ENCODE measurements at regions not wholly inside any gene's neighbourhood (a gene's known extent, or its start where the extent isn't known, plus 50 kb on each side); places are given as distances from the start of the nearest gene placed in this dataset.

DNA sequence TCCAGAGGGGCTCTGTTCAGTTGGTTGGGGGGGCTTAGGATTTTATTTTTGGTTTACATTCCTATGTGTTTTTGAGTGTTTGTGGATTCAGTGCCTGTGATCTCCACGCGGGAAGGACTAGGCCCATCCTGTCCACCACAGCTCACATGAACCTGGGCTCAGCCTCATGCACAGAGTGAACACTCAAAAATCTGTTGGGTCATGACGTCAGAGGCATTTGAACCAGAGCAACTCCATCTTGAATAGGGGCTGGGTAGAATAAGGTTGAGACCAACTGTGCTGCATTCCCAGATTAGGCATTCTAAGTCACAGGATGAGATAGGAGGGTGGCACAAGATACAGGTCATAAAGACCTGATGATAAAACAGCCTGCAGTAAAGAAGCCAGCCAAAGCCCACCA lies 133.3 kb downstream of the RAMP3 start:
- Histone ChIP-seq H3K9me3 (ENCODE audit: control insufficient read depth in 1 of 2, insufficient read depth in 1 of 2, low read depth in 1 of 2, low read length in 2 of 2) (no peaks in the 10 kb centered on the region), H3K27ac (ENCODE audit: low read depth, low read length) (no peak overlapping the region), H3K9ac (ENCODE audit: low read length) (no peak overlapping the region), H2AFZ (ENCODE audit: low read depth, low read length, poor library complexity, severe bottlenecking) (no peak overlapping the region), H3K79me2 (ENCODE audit: insufficient read depth, low read length) (no peaks in the 10 kb centered on the region), H4K20me1 (ENCODE audit: insufficient read depth) (no peaks in the 10 kb centered on the region), H3K36me3 (ENCODE audit: control insufficient read depth in 1 of 2, insufficient read depth in 2 of 2, low read length in 2 of 2) (no peaks in the 10 kb centered on the region), H3K9me2 (ENCODE audit: insufficient read depth) (no peaks in the 10 kb centered on the region), H3K4me1 (ENCODE audit: control insufficient read depth in 1 of 2, insufficient read depth in 2 of 2, low read length in 2 of 2) (no peaks in the 10 kb centered on the region), H3K27me3 (ENCODE audit: insufficient read depth, low read length) (peaks cover 24% of the 10 kb centered on the region), H3K4me2 (ENCODE audit: low read length) (no peak overlapping the region), H3K4me3 (replicated peaks in 1 of 2; ENCODE audit: low read depth in 1 of 2, low read length in 2 of 2) (no peak overlapping the region)
- DNase-seq (ENCODE audit: low read depth, low spot score) = no peak
- RAD21 ChIA-PET (ENCODE audit: low non-redundant PET in 1 of 2, low total read pairs in 2 of 2, uncharacterized antibody in 2 of 2, unreplicated experiment in 2 of 2) = no interaction called here
- ATAC-seq = no peak
- intact Hi-C loops (cut with micrococcal nuclease) = no loop called here
- TF ChIP-seq SIN3A (IDR thresholded peaks at IDR 0.05; ENCODE audit: low read depth) = no peak
- no peak for TF ChIP-seq FOSL1 (IDR thresholded peaks at IDR 0.05; ENCODE audit: low read depth)
- BruUV-seq (replicated peaks) = no TSS peak
- CTCF ChIA-PET = no interaction called here
- POLR2A ChIA-PET = no interaction called here

DNA sequence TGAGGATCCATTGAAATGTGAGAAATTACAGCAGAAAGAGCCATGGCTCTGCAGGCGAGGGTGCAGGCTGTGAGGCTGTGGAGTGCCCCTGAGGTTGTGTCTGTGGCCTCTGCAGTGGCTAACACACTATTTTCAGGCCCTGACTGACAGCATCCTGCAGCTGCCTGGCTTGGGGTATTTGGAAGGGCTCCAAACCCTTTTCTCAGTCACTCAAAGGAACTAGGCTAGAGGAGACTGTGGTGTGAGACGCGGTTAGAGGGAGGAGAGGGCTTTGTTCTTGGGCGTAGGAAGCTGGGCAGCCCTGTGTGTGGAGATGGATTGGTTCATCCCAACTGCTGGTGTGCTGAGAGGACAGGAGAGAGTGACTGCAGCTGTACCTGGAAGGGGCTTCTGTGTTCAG lies 134.9 kb downstream of the RAMP3 start:
- Histone ChIP-seq H3K4me1 (ENCODE audit: control insufficient read depth in 1 of 2, insufficient read depth in 2 of 2, low read length in 2 of 2) (no peaks in the 10 kb centered on the region), H2AFZ (ENCODE audit: low read depth, low read length, poor library complexity, severe bottlenecking) (no peak overlapping the region), H3K4me2 (ENCODE audit: low read length) (no peak overlapping the region), H3K27ac (ENCODE audit: low read depth, low read length) (no peak overlapping the region), H3K9me2 (ENCODE audit: insufficient read depth) (no peaks in the 10 kb centered on the region), H3K9ac (ENCODE audit: low read length) (no peak overlapping the region), H3K9me3 (ENCODE audit: control insufficient read depth in 1 of 2, insufficient read depth in 1 of 2, low read depth in 1 of 2, low read length in 2 of 2) (no peaks in the 10 kb centered on the region), H3K79me2 (ENCODE audit: insufficient read depth, low read length) (no peaks in the 10 kb centered on the region), H3K27me3 (ENCODE audit: insufficient read depth, low read length) (peaks cover 37% of the 10 kb centered on the region), H3K4me3 (replicated peaks in 1 of 2; ENCODE audit: low read depth in 1 of 2, low read length in 2 of 2) (no peak overlapping the region), H4K20me1 (ENCODE audit: insufficient read depth) (no peaks in the 10 kb centered on the region), H3K36me3 (ENCODE audit: control insufficient read depth in 1 of 2, insufficient read depth in 2 of 2, low read length in 2 of 2) (no peaks in the 10 kb centered on the region)
- DNase-seq (ENCODE audit: low read depth, low spot score) (no peak), ATAC-seq (no peak)
- intact Hi-C loops (cut with micrococcal nuclease) = no loop called here
- ChIA-PET CTCF (no interaction called here), POLR2A (no interaction called here), RAD21 (ENCODE audit: low non-redundant PET in 1 of 2, low total read pairs in 2 of 2, uncharacterized antibody in 2 of 2, unreplicated experiment in 2 of 2) (no interaction called here)
- no TSS peak for BruUV-seq (replicated peaks)
- TF ChIP-seq FOSL1 (IDR thresholded peaks at IDR 0.05; ENCODE audit: low read depth) (no peak), EZH2phosphoT487 (IDR thresholded peaks at IDR 0.05; ENCODE audit: borderline replicate concordance) (no peak), CBX3 (IDR thresholded peaks at IDR 0.05; ENCODE audit: low read depth) (no peak), POLR2A (IDR thresholded peaks at IDR 0.05; ENCODE audit: borderline replicate concordance, extremely low read depth, insufficient read depth, insufficient read length) (no peak), CEBPB (IDR thresholded peaks at IDR 0.05; ENCODE audit: low read depth) (no peak), TCF7L2 (IDR thresholded peaks at IDR 0.05; ENCODE audit: borderline replicate concordance, extremely low read depth, insufficient read depth, insufficient read length) (no peak), SP1 (IDR thresholded peaks at IDR 0.05; ENCODE audit: low read depth) (no peak), EGR1 (IDR thresholded peaks at IDR 0.05; ENCODE audit: low read depth) (no peak), POLR2AphosphoS5 (IDR thresholded peaks at IDR 0.05; ENCODE audit: low read depth, low read length) (no peak), ZNF274 (IDR thresholded peaks at IDR 0.05; ENCODE audit: low read depth, low read length) (no peak)
- TF ChIP-seq, protein P1, sequence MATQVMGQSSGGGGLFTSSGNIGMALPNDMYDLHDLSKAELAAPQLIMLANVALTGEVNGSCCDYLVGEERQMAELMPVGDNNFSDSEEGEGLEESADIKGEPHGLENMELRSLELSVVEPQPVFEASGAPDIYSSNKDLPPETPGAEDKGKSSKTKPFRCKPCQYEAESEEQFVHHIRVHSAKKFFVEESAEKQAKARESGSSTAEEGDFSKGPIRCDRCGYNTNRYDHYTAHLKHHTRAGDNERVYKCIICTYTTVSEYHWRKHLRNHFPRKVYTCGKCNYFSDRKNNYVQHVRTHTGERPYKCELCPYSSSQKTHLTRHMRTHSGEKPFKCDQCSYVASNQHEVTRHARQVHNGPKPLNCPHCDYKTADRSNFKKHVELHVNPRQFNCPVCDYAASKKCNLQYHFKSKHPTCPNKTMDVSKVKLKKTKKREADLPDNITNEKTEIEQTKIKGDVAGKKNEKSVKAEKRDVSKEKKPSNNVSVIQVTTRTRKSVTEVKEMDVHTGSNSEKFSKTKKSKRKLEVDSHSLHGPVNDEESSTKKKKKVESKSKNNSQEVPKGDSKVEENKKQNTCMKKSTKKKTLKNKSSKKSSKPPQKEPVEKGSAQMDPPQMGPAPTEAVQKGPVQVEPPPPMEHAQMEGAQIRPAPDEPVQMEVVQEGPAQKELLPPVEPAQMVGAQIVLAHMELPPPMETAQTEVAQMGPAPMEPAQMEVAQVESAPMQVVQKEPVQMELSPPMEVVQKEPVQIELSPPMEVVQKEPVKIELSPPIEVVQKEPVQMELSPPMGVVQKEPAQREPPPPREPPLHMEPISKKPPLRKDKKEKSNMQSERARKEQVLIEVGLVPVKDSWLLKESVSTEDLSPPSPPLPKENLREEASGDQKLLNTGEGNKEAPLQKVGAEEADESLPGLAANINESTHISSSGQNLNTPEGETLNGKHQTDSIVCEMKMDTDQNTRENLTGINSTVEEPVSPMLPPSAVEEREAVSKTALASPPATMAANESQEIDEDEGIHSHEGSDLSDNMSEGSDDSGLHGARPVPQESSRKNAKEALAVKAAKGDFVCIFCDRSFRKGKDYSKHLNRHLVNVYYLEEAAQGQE (IDR thresholded peaks at IDR 0.05; ENCODE audit: low read depth) = no peak
- TF ChIP-seq, protein P2, sequence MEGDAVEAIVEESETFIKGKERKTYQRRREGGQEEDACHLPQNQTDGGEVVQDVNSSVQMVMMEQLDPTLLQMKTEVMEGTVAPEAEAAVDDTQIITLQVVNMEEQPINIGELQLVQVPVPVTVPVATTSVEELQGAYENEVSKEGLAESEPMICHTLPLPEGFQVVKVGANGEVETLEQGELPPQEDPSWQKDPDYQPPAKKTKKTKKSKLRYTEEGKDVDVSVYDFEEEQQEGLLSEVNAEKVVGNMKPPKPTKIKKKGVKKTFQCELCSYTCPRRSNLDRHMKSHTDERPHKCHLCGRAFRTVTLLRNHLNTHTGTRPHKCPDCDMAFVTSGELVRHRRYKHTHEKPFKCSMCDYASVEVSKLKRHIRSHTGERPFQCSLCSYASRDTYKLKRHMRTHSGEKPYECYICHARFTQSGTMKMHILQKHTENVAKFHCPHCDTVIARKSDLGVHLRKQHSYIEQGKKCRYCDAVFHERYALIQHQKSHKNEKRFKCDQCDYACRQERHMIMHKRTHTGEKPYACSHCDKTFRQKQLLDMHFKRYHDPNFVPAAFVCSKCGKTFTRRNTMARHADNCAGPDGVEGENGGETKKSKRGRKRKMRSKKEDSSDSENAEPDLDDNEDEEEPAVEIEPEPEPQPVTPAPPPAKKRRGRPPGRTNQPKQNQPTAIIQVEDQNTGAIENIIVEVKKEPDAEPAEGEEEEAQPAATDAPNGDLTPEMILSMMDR (IDR thresholded peaks at IDR 0.05 in 2 of 3, conservative IDR thresholded peaks at IDR 0.05 in 1 of 3; ENCODE audit: borderline replicate concordance in 1 of 3, insufficient read depth in 1 of 3, low read depth in 2 of 3, low read length in 2 of 3) = no peak
- TF ChIP-seq, protein P3, sequence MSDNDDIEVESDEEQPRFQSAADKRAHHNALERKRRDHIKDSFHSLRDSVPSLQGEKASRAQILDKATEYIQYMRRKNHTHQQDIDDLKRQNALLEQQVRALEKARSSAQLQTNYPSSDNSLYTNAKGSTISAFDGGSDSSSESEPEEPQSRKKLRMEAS (IDR thresholded peaks at IDR 0.05) = no peak
- TF ChIP-seq, protein P4, sequence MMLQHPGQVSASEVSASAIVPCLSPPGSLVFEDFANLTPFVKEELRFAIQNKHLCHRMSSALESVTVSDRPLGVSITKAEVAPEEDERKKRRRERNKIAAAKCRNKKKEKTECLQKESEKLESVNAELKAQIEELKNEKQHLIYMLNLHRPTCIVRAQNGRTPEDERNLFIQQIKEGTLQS (IDR thresholded peaks at IDR 0.05) = no peak

Data from HCT116 (cell line).